ENCODE measurements at regions not wholly inside any gene's neighbourhood (a gene's known extent, or its start where the extent isn't known, plus 50 kb on each side); places are given as distances from the start of the nearest gene placed in this dataset.
"Not testable (repeated sequence)": the region's sequence is repeated elsewhere in the genome, so short reads cannot be mapped to it uniquely, and the experiment has no call there.

GRCh38 chr9:80831751-80832150, 857.6 kb downstream of the TLE1 start:
- DNase-seq (ENCODE audit: low spot score), result no peak

DNA sequence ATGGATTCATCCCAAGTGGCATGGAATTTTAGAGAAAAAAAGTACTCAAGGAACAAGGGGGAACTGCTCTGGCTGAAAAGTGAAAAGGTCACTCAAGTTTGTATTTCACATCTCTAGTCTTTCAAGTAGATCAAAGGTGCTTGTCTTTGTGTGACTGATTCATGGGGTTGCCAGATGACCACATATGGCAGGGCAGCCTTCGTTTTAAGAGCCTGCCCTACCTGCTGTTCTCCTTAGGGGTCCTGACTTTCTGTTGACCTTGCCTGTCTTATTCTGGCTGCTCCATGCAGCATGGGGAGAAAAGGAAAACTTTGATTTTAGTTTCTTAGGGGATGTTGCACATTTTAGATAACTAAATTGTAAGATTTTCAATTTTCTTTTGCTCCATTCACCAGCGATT, 877.7 kb downstream of the TLE1 start:
- DNase-seq (ENCODE audit: low spot score), result no peak

GRCh38 chr9:80811003-80811402, 878.3 kb downstream of the TLE1 start:
- no peak for DNase-seq (ENCODE audit: low spot score)

- no peak for DNase-seq (ENCODE audit: low spot score)
These were observed 882.7 kb downstream of the TLE1 start for GRCh38 chr9:80806671-80807070.

DNA sequence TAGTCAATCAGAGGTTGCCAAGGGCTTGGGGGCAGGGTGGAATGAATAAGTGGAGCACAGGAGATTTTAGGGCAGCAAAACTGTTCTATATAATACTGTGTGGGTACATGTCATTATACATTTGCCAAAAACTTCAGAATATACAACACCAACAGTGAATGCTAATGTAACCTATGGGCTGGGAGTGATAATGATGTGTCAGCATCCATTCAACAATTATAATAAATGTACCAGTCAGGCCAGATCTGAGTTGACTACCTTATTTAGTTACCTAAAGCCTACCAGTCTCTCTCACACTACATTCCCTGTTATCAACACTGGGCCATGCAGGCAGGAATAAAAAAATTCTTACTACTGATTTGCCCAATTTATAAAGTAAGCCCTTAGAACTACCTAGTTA, 884.5 kb downstream of the TLE1 start:
- no peak for DNase-seq (ENCODE audit: low spot score)

DNA sequence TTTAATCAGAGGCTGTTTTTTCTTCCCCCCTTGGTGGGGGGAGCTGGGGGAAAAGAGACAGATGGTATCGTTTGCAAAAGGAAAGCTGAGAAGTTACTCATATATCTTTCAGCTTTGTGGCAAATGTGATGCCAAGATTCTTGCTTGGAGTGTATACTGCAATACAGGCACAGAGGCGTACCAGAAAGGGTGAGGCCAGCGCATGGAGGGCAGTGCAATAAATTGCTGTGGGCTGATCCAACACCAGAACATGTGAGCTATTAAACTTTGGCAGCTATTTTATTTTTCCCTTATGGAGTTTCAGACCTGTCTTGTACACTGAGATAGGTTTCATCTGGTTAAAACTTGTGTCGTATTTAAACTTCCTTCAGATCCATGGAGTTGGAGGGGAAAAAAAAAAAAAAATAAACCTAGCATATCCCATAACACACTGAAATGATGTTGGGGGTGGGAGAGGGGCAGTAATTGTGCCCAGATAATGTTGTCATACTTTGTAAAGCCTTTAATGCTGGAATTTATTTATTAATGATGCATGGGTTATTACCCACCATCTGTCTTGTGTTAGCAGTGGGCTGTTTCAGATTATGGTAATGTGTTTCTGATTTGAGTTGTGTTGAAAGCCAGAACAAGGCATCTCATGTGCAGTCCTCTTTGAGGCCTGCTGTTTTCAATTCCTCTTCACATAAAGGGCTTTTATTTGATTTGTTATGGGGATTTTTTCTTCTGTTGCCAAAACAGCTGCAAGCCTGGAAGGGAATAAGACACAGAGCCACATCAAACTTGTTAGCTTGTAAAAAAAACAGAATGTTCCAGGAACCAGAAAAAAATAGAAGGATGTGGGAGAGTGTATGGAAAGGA, 891.3 kb downstream of the TLE1 start:
- peak; percentile 10 for DNase-seq (ENCODE audit: low spot score)

DNA sequence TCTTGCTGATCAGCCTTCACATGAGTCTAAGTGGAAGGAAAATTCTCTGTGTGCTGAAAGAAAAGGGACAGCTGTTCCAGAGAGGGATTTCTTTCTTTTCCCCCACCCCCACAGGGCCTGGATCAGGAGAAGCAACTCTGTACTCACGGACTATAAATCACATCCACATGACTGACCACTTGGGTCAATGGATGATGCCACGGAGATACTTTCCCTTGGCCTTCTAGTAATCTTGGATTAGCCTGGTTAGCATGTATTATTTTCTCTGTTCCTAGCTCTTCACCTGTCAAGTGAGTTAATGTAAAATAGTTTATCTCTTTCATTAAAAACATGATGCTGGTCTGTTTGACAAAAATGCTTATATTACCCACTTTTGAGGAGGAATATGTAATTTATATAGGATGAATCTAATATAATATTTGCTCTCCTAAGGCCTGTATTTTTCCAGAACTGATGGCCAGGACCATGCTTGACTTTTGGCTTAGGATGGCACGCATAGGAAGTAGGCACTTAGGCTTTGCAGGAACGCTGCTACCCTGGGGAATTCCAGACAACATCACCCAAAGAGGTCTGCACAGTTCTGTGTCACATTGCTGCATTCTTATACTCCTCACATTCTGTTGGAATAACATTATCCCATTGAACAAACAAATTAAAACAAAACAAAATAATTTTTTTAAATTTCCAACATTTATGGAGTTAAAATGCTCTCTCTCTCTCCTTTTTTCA, 892.1 kb downstream of the TLE1 start:
- DNase-seq (ENCODE audit: low spot score), result no peak

DNA sequence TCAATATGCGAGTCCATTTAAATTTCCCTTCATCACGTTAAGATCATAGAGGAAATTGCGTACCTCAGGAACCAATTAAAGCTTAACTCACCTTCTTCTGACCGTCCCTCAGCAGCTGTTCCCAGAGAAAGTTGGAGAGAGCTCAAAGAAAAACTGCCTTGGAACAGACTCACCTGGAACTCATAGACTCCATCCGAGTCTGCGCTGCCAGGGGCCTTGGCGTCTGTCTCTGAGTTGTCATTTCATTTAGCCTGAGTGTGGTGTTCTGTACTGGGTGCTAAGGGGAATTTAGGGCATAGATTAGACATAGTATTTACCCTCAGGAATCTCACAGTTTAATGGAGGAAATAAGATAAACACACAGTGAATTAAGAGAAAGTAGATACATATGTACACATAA, 892.7 kb downstream of the TLE1 start:
- no peak for DNase-seq (ENCODE audit: low spot score)

DNA sequence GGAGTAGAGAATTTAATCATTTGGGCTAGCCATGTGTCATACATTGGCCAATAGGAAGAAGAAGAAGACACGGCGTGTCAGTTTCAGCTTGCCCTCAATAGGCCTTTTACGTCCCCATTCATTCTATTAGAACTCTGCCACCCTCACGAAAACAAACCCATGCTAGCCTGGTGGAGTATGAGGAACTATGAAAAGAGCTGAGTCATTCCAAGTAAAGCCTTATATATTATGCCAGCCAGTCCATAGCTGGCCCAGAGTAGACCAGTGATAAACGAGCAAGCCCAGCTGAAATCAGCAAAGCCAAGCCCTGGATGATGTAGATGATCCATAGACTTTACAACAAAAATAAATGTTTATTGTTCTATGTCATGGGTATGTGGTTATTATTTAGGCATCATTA, 895.1 kb downstream of the TLE1 start:
- DNase-seq (ENCODE audit: low spot score), result no peak

- DNase-seq (ENCODE audit: low spot score), result no peak
These were observed 895.6 kb downstream of the TLE1 start for GRCh38 chr9:80793706-80794105.

- no peak for DNase-seq (ENCODE audit: low spot score)
These were observed 896.6 kb downstream of the TLE1 start for GRCh38 chr9:80792726-80793125.

DNA sequence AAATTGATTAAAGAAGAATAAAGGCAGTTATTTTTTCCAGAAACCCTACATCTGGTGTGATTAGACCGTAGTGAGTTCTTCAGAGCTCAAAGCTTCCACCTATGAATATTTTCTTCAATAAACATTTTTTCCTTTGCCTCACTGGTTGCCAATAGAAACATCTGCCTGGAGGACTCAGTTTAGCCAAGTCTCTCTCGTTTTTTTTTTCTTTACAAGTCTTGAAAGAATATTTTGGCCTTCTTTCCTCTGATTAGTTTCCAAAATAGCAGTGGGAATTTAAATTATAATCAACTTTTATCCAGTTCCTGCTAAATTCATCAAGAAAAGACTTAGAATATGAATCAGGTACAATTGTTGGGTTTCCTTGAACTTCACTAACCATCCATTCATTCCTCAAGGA, 897.5 kb downstream of the TLE1 start:
- DNase-seq (ENCODE audit: low spot score), result no peak

- no peak for DNase-seq (ENCODE audit: low spot score)
These were observed 898.6 kb downstream of the TLE1 start for GRCh38 chr9:80790764-80791163.

DNA sequence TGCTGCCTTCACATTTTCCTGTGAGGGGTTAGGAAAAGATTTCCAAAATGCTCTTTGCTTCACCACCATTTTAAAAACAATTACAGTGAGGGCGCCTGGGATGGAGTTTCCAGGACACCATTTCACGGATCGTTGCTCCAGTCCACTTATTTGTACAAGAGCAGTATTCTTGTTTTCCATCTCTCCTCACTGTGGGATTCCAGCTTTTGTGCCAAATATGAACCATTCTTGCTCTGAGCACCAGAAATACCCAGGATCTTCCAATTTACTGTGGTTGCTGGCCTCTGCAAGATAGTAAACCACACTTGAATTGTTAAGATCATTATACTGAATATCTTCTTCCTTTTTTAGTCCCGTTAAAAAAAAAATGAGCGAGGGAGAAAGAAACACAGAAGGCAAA, 899.5 kb downstream of the TLE1 start:
- DNase-seq (ENCODE audit: low spot score), result no peak

- DNase-seq (ENCODE audit: low spot score), result no peak
These were observed 901.7 kb downstream of the TLE1 start for GRCh38 chr9:80787636-80788035.

DNA sequence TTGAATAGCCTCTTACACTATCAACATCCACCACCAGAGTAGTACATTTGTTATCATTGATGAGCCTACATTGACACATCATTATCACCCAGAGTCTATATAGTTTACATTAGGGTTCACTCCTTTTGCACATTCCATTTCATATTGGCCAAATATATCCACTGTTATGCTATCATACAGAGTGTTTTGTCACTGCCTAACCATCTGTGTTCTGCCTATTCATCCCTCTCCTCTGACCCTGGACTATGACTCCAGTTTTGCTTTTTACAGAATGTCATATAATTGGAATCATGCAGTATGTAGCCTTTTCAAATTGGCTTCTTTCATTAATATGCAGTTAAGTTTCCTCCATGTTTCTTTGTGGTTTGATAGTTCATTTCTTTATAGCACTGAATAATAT, 904.7 kb downstream of the TLE1 start:
- DNase-seq (ENCODE audit: low spot score), result no peak

- no peak for DNase-seq (ENCODE audit: low spot score)
These were observed 913.4 kb downstream of the TLE1 start for GRCh38 chr9:80775971-80776370.

DNA sequence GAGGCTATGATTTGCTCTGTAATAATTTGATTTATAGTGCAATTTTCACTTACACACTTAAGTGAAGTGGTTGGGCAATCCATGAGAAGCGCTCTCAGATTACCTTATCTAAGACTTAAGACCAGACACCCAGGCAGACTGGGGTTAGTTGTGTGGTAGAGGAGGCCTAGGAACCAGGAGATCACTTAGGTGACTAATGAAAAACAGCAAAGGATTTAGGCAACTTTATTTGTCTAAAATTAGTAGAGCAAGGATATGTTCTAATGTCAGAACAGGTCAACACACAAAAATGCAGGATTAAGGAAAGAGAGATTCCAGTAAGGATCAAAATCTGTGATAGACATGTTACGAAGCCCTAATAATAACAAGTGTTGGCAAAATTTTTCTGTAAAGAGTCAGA, 913.8 kb downstream of the TLE1 start:
- DNase-seq (ENCODE audit: low spot score), result no peak

GRCh38 chr9:80771555-80772347, 917.6 kb downstream of the TLE1 start:
- DNase-seq (ENCODE audit: low spot score), result no peak

- DNase-seq (ENCODE audit: low spot score), result no peak
These were observed 925.8 kb downstream of the TLE1 start for GRCh38 chr9:80763536-80763935.

- DNase-seq (ENCODE audit: low spot score), result no peak
These were observed 933.8 kb downstream of the TLE1 start for GRCh38 chr9:80755586-80755985.

- DNase-seq (ENCODE audit: low spot score), result not testable (repeated sequence)
These were observed 942.3 kb downstream of the TLE1 start for GRCh38 chr9:80747056-80747455.

DNA sequence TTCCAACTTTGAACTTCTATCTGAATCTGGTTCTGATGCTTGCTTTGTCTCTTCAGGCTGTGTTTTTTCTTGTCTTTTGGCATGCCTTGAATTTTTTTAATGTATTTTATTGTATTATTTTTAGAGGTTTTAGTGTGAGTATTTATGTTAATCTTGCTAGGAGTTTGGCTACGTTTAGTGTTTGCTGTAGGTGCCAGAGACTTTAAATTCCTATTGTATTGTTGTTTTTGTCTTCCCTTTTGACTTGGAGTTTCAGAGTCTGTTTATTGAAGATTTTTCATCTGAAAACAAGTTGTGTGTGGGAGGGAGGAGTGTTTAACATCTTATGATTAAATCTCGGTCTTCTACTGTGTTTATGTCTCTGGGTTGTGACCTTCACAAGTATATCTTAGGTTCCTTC, 956.8 kb downstream of the TLE1 start:
- DNase-seq (ENCODE audit: low spot score), result no peak

All from AG08395 (cell line).